NB4 (cell line): ENCODE measurements at regions not wholly inside any gene's neighbourhood (a gene's known extent, or its start where the extent isn't known, plus 50 kb on each side); places are given as distances from the start of the nearest gene placed in this dataset.

Source experiments
- DNase-seq: peaks from one replicate; pipeline ENCODE4 v3.0.0; 2010; ENCODE audit warnings: low read depth
- H3K4me3 ChIP-seq: one replicate; pipeline ENCODE4 v1.5.1; 2011; ENCODE audit warnings: mild to moderate bottlenecking, low read depth, low read length, moderate library complexity
- MYC ChIP-seq: IDR thresholded peaks from 2 replicates; pipeline ENCODE4 v1.6.1; 2011; ENCODE audit warnings: low read depth, low read length
- POLR2A ChIP-seq: IDR thresholded peaks from 2 replicates; pipeline ENCODE4 v1.6.1; 2011; ENCODE audit warnings: mild to moderate bottlenecking; ENCODE audit not compliant: insufficient read length; ENCODE audit errors: extremely low read depth
- TF ChIP-seq, protein P1 (sequence below): IDR thresholded peaks from one replicate; pipeline ENCODE4 v1.5.1; 2012; ENCODE audit warnings: low read depth, low read length
- TF ChIP-seq, protein P2 (sequence below): IDR thresholded peaks from 2 replicates; pipeline ENCODE4 v1.6.1; 2011; ENCODE audit warnings: low read depth, low read length

DNA sequence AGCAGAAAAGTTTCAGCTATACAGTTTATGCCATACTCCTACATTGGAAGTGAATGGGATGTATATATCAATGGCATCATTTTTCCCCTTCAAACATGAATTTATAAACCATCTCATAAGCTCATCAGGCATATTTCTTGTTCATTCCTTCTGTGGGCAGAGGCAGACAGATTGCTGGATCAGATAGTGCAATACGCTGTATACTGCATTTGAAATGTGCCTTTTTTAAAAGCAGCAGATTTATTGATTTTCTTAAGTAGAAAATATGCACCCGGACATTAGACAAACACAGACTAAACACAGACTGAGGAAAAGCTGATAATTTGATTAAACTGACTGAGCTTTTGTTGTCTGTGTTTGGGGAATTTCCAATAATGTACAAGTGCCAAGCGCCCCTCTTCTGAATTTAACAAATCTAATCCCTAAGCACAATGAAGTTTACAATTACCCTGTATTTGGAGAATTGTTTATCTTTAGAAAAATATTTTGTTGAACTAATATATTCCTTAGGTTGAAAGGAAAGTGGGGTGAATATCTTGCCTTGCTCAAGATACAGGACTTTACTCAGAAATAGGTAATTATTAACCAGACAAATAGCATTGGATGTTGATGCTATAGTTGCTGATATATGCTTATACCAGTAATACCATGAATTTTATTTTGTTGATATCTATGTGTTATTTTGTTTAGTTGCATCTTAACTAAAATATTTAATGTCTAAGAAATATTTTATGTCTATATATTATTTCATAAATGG is 566.6 kb upstream of the MEF2C start:
- no peak for DNase-seq
- TF ChIP-seq, protein P1, sequence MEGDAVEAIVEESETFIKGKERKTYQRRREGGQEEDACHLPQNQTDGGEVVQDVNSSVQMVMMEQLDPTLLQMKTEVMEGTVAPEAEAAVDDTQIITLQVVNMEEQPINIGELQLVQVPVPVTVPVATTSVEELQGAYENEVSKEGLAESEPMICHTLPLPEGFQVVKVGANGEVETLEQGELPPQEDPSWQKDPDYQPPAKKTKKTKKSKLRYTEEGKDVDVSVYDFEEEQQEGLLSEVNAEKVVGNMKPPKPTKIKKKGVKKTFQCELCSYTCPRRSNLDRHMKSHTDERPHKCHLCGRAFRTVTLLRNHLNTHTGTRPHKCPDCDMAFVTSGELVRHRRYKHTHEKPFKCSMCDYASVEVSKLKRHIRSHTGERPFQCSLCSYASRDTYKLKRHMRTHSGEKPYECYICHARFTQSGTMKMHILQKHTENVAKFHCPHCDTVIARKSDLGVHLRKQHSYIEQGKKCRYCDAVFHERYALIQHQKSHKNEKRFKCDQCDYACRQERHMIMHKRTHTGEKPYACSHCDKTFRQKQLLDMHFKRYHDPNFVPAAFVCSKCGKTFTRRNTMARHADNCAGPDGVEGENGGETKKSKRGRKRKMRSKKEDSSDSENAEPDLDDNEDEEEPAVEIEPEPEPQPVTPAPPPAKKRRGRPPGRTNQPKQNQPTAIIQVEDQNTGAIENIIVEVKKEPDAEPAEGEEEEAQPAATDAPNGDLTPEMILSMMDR = no peak
- no peak for TF ChIP-seq POLR2A
- H3K4me3 ChIP-seq = no peak overlapping the region

DNA sequence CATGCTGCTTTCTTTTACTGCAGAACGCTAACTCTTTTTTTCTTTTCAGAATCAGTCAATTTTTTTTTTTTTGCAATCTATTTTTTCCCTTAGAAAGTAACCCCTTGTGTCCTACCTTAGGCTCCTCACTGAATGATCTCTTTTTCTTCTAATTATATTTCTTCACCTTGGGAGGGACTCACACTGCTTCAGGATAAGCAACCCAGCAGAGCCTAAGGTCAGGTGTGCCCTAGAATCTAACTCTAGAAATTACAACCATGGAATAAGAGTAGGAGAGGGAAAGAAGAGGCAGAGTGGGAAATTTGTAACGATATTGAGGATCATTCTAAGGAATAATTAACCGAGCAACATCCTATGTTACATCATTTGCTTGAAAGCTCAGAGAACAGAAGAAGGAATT is 564.0 kb upstream of the MEF2C start:
- no peak for TF ChIP-seq MYC
- TF ChIP-seq POLR2A = no peak
- TF ChIP-seq, protein P2, sequence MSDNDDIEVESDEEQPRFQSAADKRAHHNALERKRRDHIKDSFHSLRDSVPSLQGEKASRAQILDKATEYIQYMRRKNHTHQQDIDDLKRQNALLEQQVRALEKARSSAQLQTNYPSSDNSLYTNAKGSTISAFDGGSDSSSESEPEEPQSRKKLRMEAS = no peak
- TF ChIP-seq, protein P1 = no peak
- DNase-seq = no peak
- H3K4me3 ChIP-seq = no peak overlapping the region

DNA sequence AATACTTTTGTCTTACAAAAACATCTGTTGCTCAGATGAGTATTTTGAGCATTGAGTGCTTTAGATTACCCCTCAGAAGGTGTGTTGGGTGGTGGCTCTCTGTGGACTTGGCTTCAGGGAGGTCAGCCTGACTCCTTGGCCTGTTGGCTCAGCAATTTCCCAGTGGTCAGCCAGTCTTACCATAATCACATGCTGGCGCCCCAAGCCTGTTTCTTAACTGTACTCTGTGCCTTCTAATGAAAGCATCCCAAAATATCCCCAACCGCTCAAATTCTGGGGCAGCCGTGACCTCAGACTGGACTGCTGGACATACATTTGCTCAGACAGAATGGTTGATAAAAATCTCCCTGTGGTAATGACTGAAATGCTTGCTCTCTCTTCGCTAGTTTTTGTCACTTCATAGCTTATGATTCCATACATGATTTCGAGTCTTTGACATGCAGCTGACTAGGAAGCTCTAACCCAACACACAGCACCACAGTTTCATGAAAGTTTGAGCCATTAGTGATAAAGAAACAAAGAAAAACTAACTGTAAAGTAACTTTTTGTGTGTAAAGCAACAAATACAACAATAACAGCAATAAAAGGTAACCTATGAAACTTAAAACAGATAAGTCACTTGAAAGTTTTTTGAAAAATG is 562.2 kb upstream of the MEF2C start:
- no peak for TF ChIP-seq MYC
- TF ChIP-seq, protein P1 = no peak
- TF ChIP-seq POLR2A = no peak
- TF ChIP-seq, protein P2 = no peak
- no peak for DNase-seq
- H3K4me3 ChIP-seq = no peak overlapping the region

DNA sequence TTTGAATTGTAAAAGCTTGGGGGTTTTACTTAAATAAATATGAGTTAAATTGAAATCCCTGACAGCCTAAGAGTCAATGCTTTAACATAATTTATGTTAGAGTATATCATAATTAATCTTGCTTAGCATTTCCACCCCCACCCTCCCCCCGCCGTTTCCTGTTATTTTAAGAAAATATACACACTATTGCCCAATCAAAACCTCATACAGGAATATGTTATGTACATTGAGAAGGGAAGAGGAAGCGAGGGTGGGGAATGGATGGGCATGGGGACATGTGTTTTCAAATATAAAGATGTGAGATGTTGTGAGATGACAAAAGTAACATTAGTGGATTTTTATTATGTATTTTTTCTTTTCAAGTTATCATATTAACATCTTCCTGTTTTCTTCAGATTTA is 561.1 kb upstream of the MEF2C start:
- TF ChIP-seq, protein P1 = no peak
- TF ChIP-seq MYC (no peak), POLR2A (no peak)
- TF ChIP-seq, protein P2 = no peak
- peak; percentile 33 for DNase-seq
- no peak overlapping the region for H3K4me3 ChIP-seq

DNA sequence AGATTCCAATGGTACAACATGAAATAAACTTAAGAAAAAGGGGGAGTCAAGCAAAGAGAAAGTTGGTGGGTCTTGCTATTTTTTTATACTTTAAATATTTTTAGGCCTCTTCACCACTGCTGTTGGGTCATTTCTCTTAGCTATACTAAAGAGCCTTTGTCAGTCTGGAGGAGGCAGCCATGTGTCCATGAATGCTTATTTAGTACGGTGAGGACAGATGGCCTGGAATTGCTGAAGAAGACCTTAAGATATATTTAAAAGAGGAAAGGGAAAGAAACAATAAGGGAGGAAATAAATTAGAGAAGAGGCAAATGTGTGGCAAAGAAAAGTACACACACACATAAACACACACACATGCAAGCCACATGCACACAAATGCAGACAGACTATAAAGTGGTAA is 560.5 kb upstream of the MEF2C start:
- no peak for TF ChIP-seq MYC
- TF ChIP-seq POLR2A = no peak
- TF ChIP-seq, protein P2 = no peak
- TF ChIP-seq, protein P1 = no peak
- no peak overlapping the region for H3K4me3 ChIP-seq
- no peak for DNase-seq

DNA sequence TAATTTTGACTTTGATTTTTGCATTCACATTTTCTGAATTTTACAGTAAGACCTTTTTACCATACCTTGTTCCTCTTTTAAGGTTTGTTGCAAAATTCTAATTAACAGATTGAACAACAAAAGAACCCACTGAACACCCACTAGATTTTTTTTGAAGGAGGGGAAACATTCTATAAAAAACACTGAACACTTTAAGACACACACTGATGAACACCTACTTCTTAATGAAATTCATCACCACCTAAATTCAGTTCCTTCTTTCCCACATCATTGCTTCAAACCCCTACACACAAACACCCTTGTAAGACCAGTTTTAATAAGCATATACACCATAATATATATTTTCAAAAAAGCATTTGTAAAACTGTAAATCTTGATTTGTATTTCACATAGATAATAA is 559.0 kb upstream of the MEF2C start:
- TF ChIP-seq MYC = no peak
- TF ChIP-seq, protein P2 = no peak
- TF ChIP-seq, protein P1 = no peak
- TF ChIP-seq POLR2A = no peak
- no peak overlapping the region for H3K4me3 ChIP-seq
- DNase-seq = no peak
